ENCODE measurements at regions not wholly inside any gene's neighbourhood (a gene's known extent, or its start where the extent isn't known, plus 50 kb on each side); places are given as distances from the start of the nearest gene placed in this dataset.

- TF ChIP-seq CTCF (IDR thresholded peaks at IDR 0.05) (no peak), POLR2AphosphoS5 (IDR thresholded peaks at IDR 0.05; ENCODE audit: insufficient read depth in 1 of 2, low read depth in 1 of 2) (no peak)
These were observed 605.7 kb downstream of the DACH1 start for GRCh38 chr13:71261256-71261655.
